ENCODE measurements at regions not wholly inside any gene's neighbourhood (a gene's known extent, or its start where the extent isn't known, plus 50 kb on each side); places are given as distances from the start of the nearest gene placed in this dataset.
"Not testable (repeated sequence)": the region's sequence is repeated elsewhere in the genome, so short reads cannot be mapped to it uniquely, and the experiment has no call there.

- Histone ChIP-seq H3K27ac (ENCODE audit: low read length) (no peak overlapping the region), H3K79me2 (ENCODE audit: low read length) (no peaks in the 10 kb centered on the region), H3K9me3 (ENCODE audit: insufficient read depth, low read length) (no peaks in the 10 kb centered on the region), H3K27me3 (ENCODE audit: low read depth, low read length) (no peaks in the 10 kb centered on the region), H3K4me3 (ENCODE audit: low read length) (no peak overlapping the region), H2AFZ (ENCODE audit: low read depth, low read length) (no peak overlapping the region), H3K36me3 (replicated peaks; ENCODE audit: low read depth, low read length) (no peaks in the 10 kb centered on the region), H3K9ac (ENCODE audit: low read length) (no peak overlapping the region), H4K20me1 (ENCODE audit: insufficient read depth, low read length) (no peaks in the 10 kb centered on the region), H3K4me2 (ENCODE audit: low read length) (no peak overlapping the region), H3K4me1 (ENCODE audit: low read length) (no peaks in the 10 kb centered on the region)
- no peak for TF ChIP-seq EZH2phosphoT487 (IDR thresholded peaks at IDR 0.05; ENCODE audit: low read depth)
- TF ChIP-seq CTCF (IDR thresholded peaks at IDR 0.05; ENCODE audit: low read depth, low read length): no peak
These were observed 370.3 kb upstream of the FGF16 start for GRCh38 chrX:77076896-77077295.

GRCh38 chrX:77081237-77081636, 366.0 kb upstream of the FGF16 start:
- not testable (repeated sequence) for H3K4me3 ChIP-seq (ENCODE audit: low read length); H3K9me3 ChIP-seq (ENCODE audit: insufficient read depth, low read length); H3K4me2 ChIP-seq (ENCODE audit: low read length); H4K20me1 ChIP-seq (ENCODE audit: insufficient read depth, low read length); H3K9ac ChIP-seq (ENCODE audit: low read length); H2AFZ ChIP-seq (ENCODE audit: low read depth, low read length); H3K27me3 ChIP-seq (ENCODE audit: low read depth, low read length); H3K27ac ChIP-seq (ENCODE audit: low read length); H3K4me1 ChIP-seq (ENCODE audit: low read length); H3K79me2 ChIP-seq (ENCODE audit: low read length); H3K36me3 ChIP-seq (replicated peaks; ENCODE audit: low read depth, low read length)

- no peaks in the 10 kb centered on the region for H4K20me1 ChIP-seq (ENCODE audit: insufficient read depth, low read length)
- H3K27me3 ChIP-seq (ENCODE audit: low read depth, low read length): no peaks in the 10 kb centered on the region
- no peak overlapping the region for H3K9ac ChIP-seq (ENCODE audit: low read length)
- TF ChIP-seq CTCF (IDR thresholded peaks at IDR 0.05; ENCODE audit: low read depth, low read length) (no peak), EZH2phosphoT487 (IDR thresholded peaks at IDR 0.05; ENCODE audit: low read depth) (no peak)
- no peak overlapping the region for H3K4me2 ChIP-seq (ENCODE audit: low read length)
- H3K36me3 ChIP-seq (replicated peaks; ENCODE audit: low read depth, low read length): no peaks in the 10 kb centered on the region
- no peak overlapping the region for H3K27ac ChIP-seq (ENCODE audit: low read length)
- no peak overlapping the region for H2AFZ ChIP-seq (ENCODE audit: low read depth, low read length)
- no peaks in the 10 kb centered on the region for H3K79me2 ChIP-seq (ENCODE audit: low read length)
- no peaks in the 10 kb centered on the region for H3K9me3 ChIP-seq (ENCODE audit: insufficient read depth, low read length)
- no peak overlapping the region for H3K4me3 ChIP-seq (ENCODE audit: low read length)
- H3K4me1 ChIP-seq (ENCODE audit: low read length): no peaks in the 10 kb centered on the region
These were observed 361.8 kb upstream of the FGF16 start for GRCh38 chrX:77085372-77085771.

GRCh38 chrX:77087529-77088169, 359.5 kb upstream of the FGF16 start:
- H2AFZ ChIP-seq (ENCODE audit: low read depth, low read length): no peak overlapping the region
- no peaks in the 10 kb centered on the region for H3K9me3 ChIP-seq (ENCODE audit: insufficient read depth, low read length)
- no peaks in the 10 kb centered on the region for H3K36me3 ChIP-seq (replicated peaks; ENCODE audit: low read depth, low read length)
- no peak for TF ChIP-seq EZH2phosphoT487 (IDR thresholded peaks at IDR 0.05; ENCODE audit: low read depth)
- no peak for TF ChIP-seq CTCF (IDR thresholded peaks at IDR 0.05; ENCODE audit: low read depth, low read length)
- H3K79me2 ChIP-seq (ENCODE audit: low read length): no peaks in the 10 kb centered on the region
- H3K27ac ChIP-seq (ENCODE audit: low read length): no peak overlapping the region
- no peaks in the 10 kb centered on the region for H4K20me1 ChIP-seq (ENCODE audit: insufficient read depth, low read length)
- no peak overlapping the region for H3K4me2 ChIP-seq (ENCODE audit: low read length)
- H3K4me1 ChIP-seq (ENCODE audit: low read length): no peaks in the 10 kb centered on the region
- no peak overlapping the region for H3K4me3 ChIP-seq (ENCODE audit: low read length)
- no peaks in the 10 kb centered on the region for H3K27me3 ChIP-seq (ENCODE audit: low read depth, low read length)
- H3K9ac ChIP-seq (ENCODE audit: low read length): no peak overlapping the region

All from OCI-LY3 (cell line).